ENCODE measurements at regions not wholly inside any gene's neighbourhood (a gene's known extent, or its start where the extent isn't known, plus 50 kb on each side); places are given as distances from the start of the nearest gene placed in this dataset.
"Not testable (repeated sequence)": the region's sequence is repeated elsewhere in the genome, so short reads cannot be mapped to it uniquely, and the experiment has no call there.

DNA sequence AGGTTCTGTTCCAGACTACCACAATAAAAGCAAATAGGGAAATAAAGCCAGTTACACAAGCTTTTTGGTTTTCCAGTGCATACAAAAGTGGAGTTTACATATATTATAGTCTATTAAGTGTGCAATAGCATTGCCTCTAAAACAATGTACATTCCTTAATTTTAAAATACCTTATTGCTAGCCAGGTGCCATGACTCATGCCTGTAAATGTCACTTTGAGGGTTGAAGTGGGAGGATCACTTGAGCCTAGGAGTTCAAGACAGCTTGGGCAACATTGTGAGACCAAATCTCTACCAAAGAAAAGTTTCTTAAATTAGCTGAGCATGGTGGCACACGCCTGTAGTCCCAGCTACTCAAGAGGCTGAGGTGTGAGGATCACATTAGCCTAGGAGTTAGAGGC, 52.9 kb upstream of the IMP4 start:
- no peak for DNase-seq (ENCODE audit: low read depth, low spot score)
- no peak overlapping the region for H3K4me3 ChIP-seq (ENCODE audit: low read length)
- no peak overlapping the region for H3K27ac ChIP-seq (ENCODE audit: low read length)
- no peaks in the 10 kb centered on the region; the same call in 1 of the 2 replicates for H3K4me1 ChIP-seq (ENCODE audit: control insufficient read depth, insufficient read depth, low read length)
- no peaks in the 10 kb centered on the region for H3K27me3 ChIP-seq (ENCODE audit: control insufficient read depth, insufficient read depth, low read length)
- H3K36me3 ChIP-seq (ENCODE audit: control insufficient read depth, insufficient read depth, low read length): no peaks in the 10 kb centered on the region
- no peaks in the 10 kb centered on the region for H3K9me3 ChIP-seq (ENCODE audit: control insufficient read depth, insufficient read depth, low read length)
- no CpG with 5 or more reads among the region's 1 CpG for WGBS (ENCODE audit: insufficient coverage, insufficient read length)

DNA sequence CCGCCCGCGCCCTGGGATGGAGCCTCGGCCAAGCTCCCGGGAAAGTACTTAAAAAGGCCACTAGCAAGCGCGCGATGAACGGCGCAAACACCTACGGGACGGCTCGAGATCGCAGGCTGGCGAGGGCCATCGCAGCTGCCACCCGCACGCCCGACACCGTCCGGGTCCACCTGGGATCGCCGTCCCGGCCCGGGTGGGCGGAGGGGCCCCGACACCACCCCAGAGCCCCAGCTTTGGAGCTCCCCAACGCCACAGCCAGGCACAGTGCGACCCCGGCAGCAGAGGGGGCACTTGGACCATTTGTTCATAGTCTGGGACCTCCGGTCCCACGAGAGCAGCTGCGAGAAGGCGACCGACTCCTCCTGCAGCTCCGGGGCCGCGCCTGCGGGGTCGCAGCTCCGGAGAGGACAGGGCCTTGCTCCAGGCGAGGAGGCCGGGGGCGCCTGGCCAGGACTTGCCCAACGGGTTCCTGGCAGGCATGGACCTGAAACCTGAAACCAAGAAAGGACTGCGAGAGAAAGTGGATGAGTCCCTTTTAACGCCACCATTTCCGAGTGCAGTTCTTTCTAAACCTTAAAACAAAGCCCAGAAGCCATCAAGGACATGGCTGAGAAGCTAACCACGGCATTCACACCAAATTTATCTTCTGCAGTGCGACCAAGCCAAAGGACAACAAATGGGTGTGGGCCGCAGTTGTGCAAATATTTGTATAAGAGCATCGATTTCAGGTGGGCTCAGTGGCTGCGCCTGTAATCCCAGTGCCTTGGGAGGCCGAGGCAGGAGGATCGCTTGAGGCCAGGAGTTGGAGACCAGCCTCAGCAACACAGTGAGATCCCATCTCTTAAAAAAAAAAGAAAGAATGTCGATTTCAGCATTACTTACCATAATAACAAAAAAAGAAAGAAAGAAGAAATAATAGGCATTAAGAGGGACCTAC, 54.0 kb upstream of the IMP4 start:
- Histone ChIP-seq H3K4me3 (ENCODE audit: low read length) (no peak overlapping the region), H3K27ac (ENCODE audit: low read length) (no peak overlapping the region)
- no CpG with 5 or more reads among the region's 56 CpGs for WGBS (ENCODE audit: insufficient coverage, insufficient read length)

DNA sequence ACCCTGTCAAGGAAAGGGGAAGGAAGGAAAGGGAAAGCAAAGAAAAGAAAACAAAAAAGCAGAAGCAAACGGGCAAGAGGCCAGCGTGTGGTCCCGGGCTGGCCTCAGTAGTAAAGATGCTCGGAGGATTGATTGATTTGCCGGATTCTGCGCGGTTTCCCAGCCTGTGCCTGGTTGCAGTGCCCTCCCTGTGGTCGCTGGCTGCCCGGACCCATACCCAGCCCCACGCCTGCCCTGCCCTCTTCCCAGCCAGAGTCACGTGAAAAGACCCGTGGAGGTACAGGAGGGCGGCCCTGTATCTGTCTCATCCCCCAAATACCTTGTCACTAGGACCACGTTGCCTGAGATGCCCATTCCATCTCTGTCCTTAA, 55.1 kb upstream of the IMP4 start:
- H3K9me3 ChIP-seq (ENCODE audit: control insufficient read depth, insufficient read depth, low read length): no peaks in the 10 kb centered on the region
- no peaks in the 10 kb centered on the region; the same call in 1 of the 2 replicates for H3K4me1 ChIP-seq (ENCODE audit: control insufficient read depth, insufficient read depth, low read length)
- WGBS (ENCODE audit: insufficient coverage, insufficient read length): no CpG with 5 or more reads among the region's 14 CpGs
- no peaks in the 10 kb centered on the region for H3K36me3 ChIP-seq (ENCODE audit: control insufficient read depth, insufficient read depth, low read length)
- no peak overlapping the region for H3K4me3 ChIP-seq (ENCODE audit: low read length)
- H3K27ac ChIP-seq (ENCODE audit: low read length): no peak overlapping the region
- DNase-seq (ENCODE audit: low read depth, low spot score): no peak
- no peaks in the 10 kb centered on the region for H3K27me3 ChIP-seq (ENCODE audit: control insufficient read depth, insufficient read depth, low read length)

More for the DNA sequence above, 54.0 kb upstream of the IMP4 start:
- H3K4me1 ChIP-seq (ENCODE audit: control insufficient read depth, insufficient read depth, low read length): no peaks in the 10 kb centered on the region; the same call in 1 of the 2 replicates
- peak; percentile 41 for DNase-seq (ENCODE audit: low read depth, low spot score)
- no peaks in the 10 kb centered on the region for H3K9me3 ChIP-seq (ENCODE audit: control insufficient read depth, insufficient read depth, low read length)
- no peaks in the 10 kb centered on the region for H3K27me3 ChIP-seq (ENCODE audit: control insufficient read depth, insufficient read depth, low read length)
- H3K36me3 ChIP-seq (ENCODE audit: control insufficient read depth, insufficient read depth, low read length): no peaks in the 10 kb centered on the region

DNA sequence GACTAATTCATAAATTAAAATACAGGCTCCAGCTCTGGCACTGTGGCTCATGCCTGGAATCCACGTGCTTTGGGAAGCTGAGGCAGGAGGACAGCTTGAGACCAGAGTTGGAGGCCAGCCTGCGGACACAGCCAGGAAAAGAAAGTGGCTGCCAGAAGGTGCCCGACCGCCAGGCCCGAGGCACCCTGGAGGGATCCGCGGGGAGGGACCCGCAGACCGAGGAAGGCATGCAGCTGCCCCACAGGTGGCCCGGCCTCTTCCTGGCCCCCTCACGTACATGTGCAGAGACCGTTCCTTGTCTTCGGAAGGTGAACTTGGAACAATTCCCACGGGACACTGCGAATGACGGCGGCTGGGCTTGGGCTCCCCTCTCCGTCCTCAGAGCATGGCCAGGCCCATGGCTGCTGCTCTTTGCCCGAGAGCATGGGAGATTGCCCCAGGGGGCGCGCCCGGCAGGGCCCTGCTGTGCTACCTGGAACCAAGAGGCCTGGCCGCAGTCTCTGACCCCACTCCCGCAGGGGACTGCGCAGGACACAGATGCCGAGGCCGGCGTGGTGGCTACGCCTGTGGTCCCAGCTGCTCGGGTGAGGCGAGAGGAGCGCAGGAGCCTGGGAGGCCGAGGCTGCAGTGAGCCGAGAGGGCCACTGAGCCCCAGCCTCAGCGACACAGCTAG, 55.6 kb upstream of the IMP4 start:
- Histone ChIP-seq H3K4me3 (ENCODE audit: low read length) (no peak overlapping the region), H3K27ac (ENCODE audit: low read length) (no peak overlapping the region), H3K4me1 (ENCODE audit: control insufficient read depth, insufficient read depth, low read length) (no peaks in the 10 kb centered on the region; the same call in 1 of the 2 replicates), H3K9me3 (ENCODE audit: control insufficient read depth, insufficient read depth, low read length) (no peaks in the 10 kb centered on the region), H3K27me3 (ENCODE audit: control insufficient read depth, insufficient read depth, low read length) (no peaks in the 10 kb centered on the region), H3K36me3 (ENCODE audit: control insufficient read depth, insufficient read depth, low read length) (no peaks in the 10 kb centered on the region)
- DNase-seq (ENCODE audit: low read depth, low spot score): no peak
- WGBS (ENCODE audit: insufficient coverage, insufficient read length): no CpG with 5 or more reads among the region's 35 CpGs

DNA sequence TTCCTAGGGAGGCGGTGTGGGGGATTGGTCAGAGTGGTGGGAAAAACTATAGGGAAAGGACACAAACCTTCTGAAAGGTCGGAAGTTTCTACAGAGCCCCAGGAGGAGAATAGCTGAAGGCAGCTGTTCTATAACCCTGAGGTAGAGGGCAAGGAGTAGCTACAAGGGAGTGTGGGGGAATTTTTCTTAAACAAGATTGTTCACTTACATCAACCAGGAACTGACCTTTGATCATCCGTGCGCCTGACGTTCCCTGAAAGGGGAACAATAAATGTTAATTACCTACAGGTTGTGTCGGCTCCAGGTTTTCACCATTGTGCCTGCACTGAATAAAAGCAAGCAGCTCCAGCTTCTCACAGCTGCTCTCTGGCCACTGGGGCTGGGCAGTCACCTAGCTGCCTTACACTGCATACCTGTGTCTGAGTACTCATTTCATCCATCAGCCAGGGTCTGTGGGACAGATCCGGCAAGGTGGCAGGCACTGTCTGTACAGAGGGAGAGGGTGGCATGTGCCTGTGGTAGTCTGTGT, 59.3 kb upstream of the IMP4 start:
- not testable (repeated sequence) for H3K27me3 ChIP-seq (ENCODE audit: control insufficient read depth, insufficient read depth, low read length); H3K4me1 ChIP-seq (ENCODE audit: control insufficient read depth, insufficient read depth, low read length); H3K27ac ChIP-seq (ENCODE audit: low read length); DNase-seq (ENCODE audit: low read depth, low spot score); H3K4me3 ChIP-seq (ENCODE audit: low read length); H3K36me3 ChIP-seq (ENCODE audit: control insufficient read depth, insufficient read depth, low read length); H3K9me3 ChIP-seq (ENCODE audit: control insufficient read depth, insufficient read depth, low read length)
- WGBS (ENCODE audit: insufficient coverage, insufficient read length): no CpG with 5 or more reads among the region's 7 CpGs

DNA sequence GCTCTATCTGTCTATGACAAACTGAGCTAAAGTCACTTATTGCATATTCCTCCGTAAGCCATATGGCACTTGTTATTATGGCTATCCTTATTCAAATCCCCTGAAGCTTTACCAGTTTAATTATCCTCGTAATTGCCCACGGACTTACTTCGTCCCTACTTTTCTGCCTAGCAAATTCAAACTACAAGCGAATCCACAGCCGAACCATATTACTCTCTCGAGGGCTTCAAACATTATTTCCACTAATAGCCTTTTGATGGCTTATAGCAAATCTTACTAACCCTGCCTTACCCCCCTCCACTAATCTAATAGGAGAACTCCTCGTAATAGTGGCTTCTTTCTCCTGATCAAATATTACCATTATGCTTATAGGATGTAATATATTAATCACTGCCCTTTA, 63.1 kb upstream of the IMP4 start:
- DNase-seq (ENCODE audit: low read depth, low spot score); H3K27me3 ChIP-seq (ENCODE audit: control insufficient read depth, insufficient read depth, low read length); H3K36me3 ChIP-seq (ENCODE audit: control insufficient read depth, insufficient read depth, low read length); H3K4me3 ChIP-seq (ENCODE audit: low read length); H3K4me1 ChIP-seq (ENCODE audit: control insufficient read depth, insufficient read depth, low read length); H3K27ac ChIP-seq (ENCODE audit: low read length); H3K9me3 ChIP-seq (ENCODE audit: control insufficient read depth, insufficient read depth, low read length): not testable (repeated sequence)
- WGBS (ENCODE audit: insufficient coverage, insufficient read length): no CpG with 5 or more reads among the region's 8 CpGs

DNA sequence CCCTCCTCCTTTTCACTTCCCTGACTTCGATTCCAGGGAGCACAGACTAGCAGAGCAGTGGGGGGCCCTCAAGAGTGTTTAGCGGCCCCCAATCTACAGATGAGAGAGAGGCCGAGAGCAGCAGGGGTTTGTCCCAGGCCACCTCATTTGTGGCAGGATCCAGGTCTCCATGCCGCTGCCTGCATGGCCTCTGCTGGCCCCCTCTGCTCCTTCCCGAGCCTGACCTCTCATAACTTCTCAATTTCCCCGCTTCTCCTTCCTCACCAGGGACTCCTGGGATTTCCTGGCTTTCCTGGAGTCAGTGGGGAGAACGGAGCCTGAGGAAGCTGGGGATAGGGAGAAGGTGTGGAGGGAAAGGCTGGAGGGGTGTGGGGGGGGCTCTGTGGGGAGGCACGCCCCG, 70.1 kb upstream of the TUBA3E start:
- H3K9me3 ChIP-seq (ENCODE audit: control insufficient read depth, insufficient read depth, low read length); H3K27me3 ChIP-seq (ENCODE audit: control insufficient read depth, insufficient read depth, low read length); H3K27ac ChIP-seq (ENCODE audit: low read length); DNase-seq (ENCODE audit: low read depth, low spot score); H3K4me1 ChIP-seq (ENCODE audit: control insufficient read depth, insufficient read depth, low read length); H3K36me3 ChIP-seq (ENCODE audit: control insufficient read depth, insufficient read depth, low read length); H3K4me3 ChIP-seq (ENCODE audit: low read length): not testable (repeated sequence)
- no CpG with 5 or more reads among the region's 9 CpGs for WGBS (ENCODE audit: insufficient coverage, insufficient read length)

DNA sequence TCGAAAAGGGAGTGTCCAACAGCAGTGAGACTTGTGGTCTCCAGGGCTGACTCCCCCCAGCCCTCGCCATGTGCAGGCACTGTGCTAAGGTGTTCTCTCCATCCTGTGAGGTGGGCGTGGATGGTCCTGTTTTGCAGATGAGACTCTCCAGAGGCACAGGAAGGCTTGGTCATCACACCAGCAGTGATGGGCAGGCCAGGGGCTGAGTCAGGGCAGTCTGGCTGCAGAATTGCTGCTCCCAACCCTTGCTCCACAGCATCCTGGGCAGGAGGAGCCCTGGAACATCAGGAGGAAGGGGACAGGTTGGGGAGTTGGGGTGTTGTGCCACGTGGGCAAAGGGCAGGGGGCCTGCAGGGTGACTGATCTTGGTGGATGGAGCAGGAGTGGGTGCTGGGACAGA, 69.3 kb upstream of the TUBA3E start:
- not testable (repeated sequence) for H3K27ac ChIP-seq (ENCODE audit: low read length)

DNA sequence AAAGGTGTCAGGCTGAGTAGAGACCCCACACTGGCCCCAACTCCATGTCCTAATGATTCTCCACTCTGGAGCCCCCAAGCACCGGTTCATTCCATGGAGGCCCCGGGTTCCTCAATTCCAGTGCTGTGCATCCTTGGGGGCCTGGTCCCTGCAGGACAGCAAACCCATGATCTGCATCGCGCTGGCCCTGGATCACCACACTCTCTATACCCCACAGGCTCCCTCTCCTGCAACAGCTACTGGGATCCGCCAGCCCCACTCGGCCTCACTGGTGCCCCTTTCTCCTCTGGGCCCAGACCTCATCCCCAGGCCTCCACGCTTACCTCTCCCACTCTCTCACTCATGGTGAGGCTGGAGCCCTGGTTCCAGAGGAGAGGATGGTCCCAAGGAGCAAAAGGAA, 68.6 kb upstream of the TUBA3E start:
- not testable (repeated sequence) for H3K27ac ChIP-seq (ENCODE audit: low read length)

More for the DNA sequence above, 69.3 kb upstream of the TUBA3E start:
- not testable (repeated sequence) for H3K36me3 ChIP-seq (ENCODE audit: control insufficient read depth, insufficient read depth, low read length); DNase-seq (ENCODE audit: low read depth, low spot score); H3K27me3 ChIP-seq (ENCODE audit: control insufficient read depth, insufficient read depth, low read length); H3K4me3 ChIP-seq (ENCODE audit: low read length); H3K4me1 ChIP-seq (ENCODE audit: control insufficient read depth, insufficient read depth, low read length); H3K9me3 ChIP-seq (ENCODE audit: control insufficient read depth, insufficient read depth, low read length)
- WGBS (ENCODE audit: insufficient coverage, insufficient read length): no CpG with 5 or more reads among the region's 4 CpGs

DNA sequence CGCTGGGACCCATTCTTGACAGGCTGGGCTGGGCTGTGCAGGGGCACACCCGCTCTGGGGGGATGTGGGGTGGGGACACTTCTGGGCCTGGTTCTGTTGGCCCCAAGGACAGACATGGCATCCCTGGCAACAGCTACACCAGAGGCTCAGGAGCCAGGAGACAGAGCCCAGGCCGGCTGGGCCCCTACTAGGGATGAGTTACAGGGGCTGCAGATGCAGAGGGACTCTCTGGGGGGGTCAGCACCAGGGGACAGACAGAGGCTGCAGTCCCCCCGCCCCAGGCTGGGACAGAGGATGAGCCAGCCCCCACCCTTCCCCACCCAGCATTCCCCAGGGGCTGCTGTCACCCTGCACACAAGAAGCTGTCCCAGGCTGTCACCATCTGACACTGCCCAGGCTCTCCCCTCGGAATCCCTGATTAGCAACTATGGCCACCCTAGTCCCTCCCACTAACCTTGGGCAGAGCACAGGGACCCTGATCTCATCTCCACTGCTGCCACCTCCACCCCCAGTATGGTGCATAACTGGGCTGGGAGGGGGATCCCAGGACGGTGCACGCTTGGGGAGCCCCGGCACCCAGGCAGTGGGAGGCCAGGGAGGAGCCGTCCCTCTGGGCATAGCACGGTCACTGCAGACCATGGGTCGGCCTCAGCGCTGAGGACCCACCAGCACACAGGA, 67.5 kb upstream of the TUBA3E start:
- DNase-seq (ENCODE audit: low read depth, low spot score); H3K27me3 ChIP-seq (ENCODE audit: control insufficient read depth, insufficient read depth, low read length); H3K4me1 ChIP-seq (ENCODE audit: control insufficient read depth, insufficient read depth, low read length); H3K4me3 ChIP-seq (ENCODE audit: low read length); H3K27ac ChIP-seq (ENCODE audit: low read length); H3K9me3 ChIP-seq (ENCODE audit: control insufficient read depth, insufficient read depth, low read length); H3K36me3 ChIP-seq (ENCODE audit: control insufficient read depth, insufficient read depth, low read length): not testable (repeated sequence)
- WGBS (ENCODE audit: insufficient coverage, insufficient read length): no CpG with 5 or more reads among the region's 12 CpGs

More for the DNA sequence above, 68.6 kb upstream of the TUBA3E start:
- H3K36me3 ChIP-seq (ENCODE audit: control insufficient read depth, insufficient read depth, low read length); H3K4me3 ChIP-seq (ENCODE audit: low read length); H3K27me3 ChIP-seq (ENCODE audit: control insufficient read depth, insufficient read depth, low read length); H3K4me1 ChIP-seq (ENCODE audit: control insufficient read depth, insufficient read depth, low read length); DNase-seq (ENCODE audit: low read depth, low spot score); H3K9me3 ChIP-seq (ENCODE audit: control insufficient read depth, insufficient read depth, low read length): not testable (repeated sequence)
- WGBS (ENCODE audit: insufficient coverage, insufficient read length): no CpG with 5 or more reads among the region's 7 CpGs
